Glomerular visceral epithelial cell (primary cell): ENCODE measurements at regions not wholly inside any gene's neighbourhood (a gene's known extent, or its start where the extent isn't known, plus 50 kb on each side); places are given as distances from the start of the nearest gene placed in this dataset.

ENCODE experiments used
- DNase-seq: peaks from one replicate; pipeline ENCODE4 v3.0.0-alpha.2; 2016; ENCODE audit errors: extremely low spot score

DNA sequence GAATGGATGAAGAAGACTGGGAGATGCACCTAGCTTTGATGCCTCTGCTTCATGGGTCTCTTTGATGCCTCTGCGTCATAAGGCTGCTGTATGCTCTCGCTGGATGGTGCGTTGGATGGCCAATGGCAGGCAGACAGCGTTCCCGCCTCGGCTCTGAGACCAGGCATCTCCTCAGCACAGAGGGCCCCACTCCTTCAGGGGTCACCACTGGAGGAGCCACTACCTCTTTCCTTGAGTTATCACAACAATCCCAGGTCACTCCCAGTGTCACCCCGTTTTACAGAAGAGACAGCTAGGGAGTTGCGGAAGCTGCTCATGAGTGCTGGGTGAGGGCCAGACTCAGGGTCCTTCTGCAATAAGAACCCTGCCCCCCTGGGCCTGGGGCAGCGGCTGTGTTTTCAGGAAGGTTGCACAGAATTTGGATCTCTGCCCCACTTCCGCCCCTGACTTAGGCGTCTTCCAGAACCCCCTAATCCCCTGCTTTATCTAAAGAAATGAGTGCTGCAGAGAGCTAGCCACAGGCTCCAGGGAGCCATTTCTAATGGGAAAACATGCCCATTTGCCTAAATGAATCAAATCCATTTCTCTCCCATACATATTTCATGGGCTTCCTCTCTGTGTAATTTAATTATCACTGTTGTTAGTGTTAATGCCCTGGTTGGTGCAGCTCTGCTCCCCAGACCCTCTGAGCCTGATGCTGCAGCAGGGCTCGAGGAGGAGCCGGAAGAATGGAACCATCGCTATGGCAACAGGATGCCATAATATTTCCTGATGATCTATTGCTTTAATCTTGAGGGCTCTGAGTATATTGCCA, 131.8 kb upstream of the HS6ST1 start:
- DNase-seq: no peak

DNA sequence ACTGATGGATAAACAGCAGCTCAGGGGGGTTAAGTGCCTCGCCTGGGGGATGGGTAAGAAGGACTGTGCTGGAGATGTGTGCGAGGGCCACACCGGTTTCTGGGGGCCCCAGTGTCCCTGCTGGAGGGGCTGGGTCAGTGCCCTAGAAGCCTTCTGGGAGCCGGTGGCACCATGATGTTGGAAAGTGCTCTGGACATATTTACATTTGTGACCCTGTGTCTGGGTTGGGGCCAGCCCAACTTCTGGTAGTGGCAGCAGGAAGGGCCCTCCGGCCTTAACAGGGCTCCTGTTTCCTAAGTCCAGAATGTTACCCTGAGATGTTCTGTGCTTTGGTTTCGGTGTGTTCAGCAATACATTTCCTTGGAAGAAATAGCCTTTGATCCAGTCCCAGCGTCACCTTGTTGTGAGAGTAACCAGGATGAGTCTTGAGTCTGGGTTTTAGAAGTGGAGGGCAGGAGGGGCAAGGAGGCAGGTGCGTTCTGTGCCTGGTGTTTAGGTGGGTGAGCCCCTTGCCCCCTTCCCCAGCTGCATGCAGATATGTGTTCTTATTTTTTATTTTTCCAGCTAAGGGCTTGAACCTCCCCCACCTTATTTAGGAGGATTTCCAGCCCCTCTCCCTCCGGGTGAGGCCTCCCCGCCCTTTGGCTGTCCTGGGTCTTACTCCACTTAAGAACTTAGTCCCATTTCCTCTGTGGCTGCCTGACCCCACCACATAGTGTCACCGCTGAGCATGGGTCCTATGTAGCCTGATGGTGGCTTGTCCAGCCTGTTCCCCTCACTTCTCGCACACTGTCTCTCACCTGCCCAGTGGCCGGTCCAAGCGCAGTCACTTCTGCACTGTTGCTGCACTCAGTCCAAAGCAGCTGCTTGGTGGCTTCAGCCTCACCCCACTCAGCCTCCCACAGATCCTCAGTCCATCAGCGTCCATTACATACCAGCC, 132.7 kb upstream of the HS6ST1 start:
- DNase-seq: no peak

DNA sequence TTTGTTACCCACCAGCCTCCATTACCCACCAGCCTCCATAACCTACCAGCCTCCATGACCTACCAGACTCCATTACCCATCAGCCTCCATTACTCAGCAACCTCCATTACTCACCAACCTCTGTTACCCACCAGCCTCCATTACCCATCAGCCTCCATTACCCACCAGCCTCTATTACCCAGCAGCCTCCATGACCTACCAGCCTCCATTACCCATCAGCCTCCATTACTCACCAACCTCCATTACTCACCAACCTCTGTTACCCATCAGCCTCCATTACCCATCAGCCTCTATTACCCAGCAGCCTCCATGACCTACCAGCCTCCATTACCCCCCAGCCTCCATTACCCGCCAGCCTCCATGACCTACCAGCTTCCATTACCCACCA, 133.3 kb upstream of the HS6ST1 start:
- DNase-seq: no peak

DNA sequence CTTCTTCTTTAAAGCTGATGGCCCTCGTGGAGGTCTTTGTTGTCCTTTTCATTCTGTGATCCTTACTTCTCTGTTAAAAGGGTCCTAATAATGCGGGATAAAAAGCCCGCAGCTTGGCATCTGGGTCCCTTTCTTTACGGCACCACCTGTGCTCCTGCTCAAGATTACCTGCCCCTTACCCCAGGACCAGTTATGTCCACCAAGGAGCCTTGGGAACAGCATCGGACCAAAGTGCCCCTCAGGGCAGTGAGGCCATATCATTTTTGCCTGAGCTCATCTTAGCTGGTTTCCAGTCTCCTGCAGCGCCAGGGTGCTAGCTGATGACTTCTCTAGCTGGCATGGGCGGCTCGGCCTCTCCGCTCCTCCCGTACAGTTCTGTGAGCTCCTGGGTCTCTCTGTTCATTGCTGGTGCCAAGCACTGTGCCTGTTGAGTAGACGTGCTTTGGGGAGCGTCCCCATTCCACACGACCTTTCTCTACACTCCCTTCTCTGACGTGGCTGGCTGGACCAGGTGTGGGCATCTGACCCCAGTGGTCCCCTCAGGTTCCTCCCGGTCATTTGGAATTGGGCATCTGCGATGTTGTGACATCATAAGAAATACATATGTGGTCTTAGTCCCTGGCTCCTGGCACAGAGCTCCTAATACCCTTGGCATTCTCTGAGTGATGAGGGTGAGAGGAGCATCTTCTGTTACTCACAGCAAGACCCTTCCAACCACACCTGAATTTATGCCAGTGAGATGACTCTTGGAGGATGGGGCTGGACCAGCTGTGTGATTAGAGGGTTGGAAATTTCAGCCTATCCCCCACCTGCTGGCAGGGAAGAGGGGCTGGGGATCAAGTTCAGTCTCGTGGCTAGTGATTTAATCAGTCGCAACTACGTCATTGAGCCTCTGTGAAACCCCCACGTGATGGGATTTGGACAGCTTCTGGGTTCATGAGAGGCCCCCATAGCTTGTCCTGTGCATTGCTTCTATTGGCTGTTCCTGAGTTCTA, 134.2 kb upstream of the HS6ST1 start:
- DNase-seq: no peak

DNA sequence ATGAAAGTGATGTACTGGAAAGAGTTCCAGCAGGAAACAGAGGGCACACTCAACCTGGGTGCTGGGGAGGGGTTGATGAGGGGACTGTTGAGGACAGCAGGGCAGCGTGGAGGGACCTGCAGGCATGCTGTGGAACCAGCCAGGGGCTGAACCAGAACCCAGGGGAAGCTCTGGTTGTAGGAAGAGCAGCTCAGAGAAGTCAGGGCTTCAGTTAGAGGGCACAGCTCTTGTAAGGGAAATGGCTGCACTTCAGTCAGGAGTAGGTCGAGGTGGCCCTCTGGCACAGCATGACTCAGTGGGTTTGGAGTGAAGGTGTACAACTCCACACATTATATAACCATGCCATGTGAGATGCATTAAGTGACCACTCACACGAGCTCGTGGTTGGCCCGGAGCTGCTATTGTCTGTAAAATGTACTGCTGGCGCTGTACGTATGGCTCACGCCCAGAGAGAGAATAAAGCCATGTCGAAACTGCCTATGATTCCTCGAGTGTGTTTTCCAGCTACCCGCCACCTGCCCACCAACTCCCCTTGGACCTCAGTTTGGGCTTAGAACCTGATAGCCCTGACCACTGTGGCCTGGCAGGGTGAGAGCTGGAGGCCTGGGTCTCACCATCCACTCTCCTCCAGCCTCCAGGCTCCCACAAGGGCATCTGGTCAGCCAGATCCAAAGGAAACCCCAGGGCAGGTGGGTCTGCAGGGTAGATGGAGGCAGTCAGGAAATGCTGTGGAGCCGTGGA, 136.5 kb upstream of the HS6ST1 start:
- DNase-seq: no peak

DNA sequence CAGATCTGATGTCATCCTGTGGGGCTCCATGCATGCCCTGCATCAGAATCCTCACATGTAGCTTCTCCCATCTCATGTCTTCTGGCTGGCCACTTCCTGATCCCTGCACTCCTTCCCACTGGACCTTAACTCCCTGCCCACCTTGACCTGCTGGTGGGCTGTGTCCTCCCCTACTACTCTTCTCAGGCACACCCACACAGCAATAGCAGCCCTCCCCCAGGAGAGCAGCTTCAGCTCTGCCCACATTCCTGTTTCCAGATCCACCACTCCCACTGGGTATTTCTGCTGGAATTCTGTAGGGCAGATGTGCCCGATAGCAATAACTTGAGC, 137.0 kb upstream of the HS6ST1 start:
- DNase-seq: no peak

DNA sequence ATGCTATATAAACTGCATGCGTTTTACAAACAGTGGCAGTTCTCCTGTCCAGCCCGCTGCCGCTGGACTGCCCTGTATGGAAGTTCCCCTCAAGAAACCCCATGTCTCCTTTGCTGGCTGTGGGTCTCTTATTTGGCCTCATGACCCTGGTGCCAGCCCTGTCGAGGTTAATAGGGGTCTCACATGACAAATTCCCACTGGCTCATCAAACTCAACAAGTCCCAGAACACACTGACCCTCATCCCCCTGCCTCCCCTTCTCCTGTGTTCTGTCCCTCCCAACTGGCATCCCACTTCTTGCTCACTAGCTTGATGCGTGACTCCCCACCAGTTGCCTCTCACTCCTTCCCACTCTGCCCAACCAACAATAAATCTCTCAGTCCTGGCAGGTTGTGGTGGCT, 137.6 kb upstream of the HS6ST1 start:
- no peak for DNase-seq

- no peak for DNase-seq
Measured at GRCh38 chr2:128457006-128457604, 138.4 kb upstream of the HS6ST1 start.

DNA sequence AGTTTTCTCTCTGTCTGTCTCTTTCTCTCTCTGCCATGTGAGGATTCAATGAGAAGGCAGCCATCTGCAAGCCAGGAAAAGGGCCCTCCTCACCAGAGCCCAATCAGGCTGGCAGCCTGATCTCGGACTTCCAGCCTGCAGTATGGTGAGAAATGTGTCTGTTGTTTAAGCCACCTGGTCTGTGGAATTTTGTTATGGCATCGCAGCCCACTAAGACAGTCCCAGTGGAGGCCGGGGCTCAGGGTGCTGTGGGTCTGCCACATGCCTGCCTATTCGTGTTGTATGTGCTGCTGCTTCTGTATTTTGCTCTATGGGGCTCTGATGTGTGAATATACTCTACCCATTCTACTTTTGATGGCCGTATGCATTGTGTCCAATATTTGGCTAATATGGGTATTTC, 139.0 kb upstream of the HS6ST1 start:
- no peak for DNase-seq

- no peak for DNase-seq
Measured at GRCh38 chr2:128458505-128458904, 139.8 kb upstream of the HS6ST1 start.

DNA sequence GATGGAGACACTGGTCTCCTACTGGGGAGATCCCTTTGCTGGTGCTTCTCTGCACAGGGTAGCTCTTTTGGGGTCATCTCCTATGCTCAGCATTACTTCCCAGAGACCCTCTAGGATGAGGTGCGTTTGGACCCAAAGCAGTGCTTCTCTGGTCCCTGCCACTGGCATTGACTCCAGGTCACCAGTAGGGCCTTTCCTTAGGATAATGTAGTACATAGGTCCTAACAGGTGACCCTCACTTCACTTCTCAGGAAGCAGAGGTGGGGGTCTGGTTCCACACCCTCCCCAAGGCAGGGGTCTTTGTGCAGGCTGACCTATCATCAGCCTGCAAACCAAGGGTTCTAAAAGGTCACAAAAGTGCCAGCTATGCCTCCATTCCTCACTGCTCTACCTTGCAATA, 145.8 kb upstream of the HS6ST1 start:
- DNase-seq: no peak

- no peak for DNase-seq
Measured at GRCh38 chr2:128465246-128466170, 146.8 kb upstream of the HS6ST1 start.

DNA sequence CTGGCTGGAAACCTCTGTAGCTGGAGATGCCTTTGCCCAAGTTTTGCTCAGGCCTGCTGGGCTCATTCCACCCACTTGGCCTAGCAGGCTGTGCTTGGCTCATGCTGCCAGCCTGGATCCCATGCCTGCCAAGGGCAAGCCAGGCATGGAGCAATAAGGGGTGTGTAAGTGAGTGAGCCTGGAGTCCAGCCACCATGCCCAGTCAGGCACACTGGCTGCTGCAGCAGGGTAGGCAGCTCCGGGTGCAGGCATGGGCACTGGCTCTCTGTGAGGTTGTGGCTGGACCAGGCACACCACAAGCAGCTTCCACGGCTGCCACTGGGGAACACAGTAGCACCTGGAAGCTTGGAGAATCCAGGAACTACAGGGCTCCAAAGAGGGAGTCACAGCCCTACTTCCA, 147.7 kb upstream of the HS6ST1 start:
- DNase-seq: no peak

GRCh38 chr2:128466776-128467175, 148.1 kb upstream of the HS6ST1 start:
- DNase-seq: no peak

DNA sequence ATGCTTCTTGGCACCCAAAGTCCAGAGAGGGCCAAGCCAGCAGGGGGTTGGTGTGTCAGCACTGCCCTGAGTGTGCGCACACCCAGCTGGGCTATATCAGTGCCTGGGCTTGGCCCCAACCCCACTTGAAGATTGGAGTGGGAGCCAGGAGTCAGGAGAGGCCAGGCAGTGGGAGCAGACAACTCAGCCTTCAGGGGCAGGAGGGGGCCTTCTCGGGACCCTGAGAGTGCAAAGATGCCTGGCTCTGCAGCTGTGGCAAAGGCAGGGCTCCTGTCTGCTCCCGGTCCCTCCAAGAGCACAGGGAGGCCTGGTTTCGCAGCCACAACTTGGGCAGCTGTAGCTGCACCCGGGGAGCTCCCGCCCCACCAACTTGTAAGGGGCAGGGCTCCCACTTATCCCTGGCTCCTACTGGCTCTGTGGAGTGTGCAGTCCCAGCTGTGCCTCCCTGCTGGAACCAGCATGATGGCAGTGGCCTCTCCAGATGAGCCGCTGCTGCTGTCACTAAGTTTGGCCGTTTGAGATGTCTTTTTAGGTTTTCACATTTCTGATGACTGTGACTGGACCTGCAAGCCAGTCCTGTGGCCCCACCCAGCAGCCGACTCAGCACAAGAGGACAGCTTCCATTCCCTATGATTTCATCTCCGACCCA, 148.8 kb upstream of the HS6ST1 start:
- no peak for DNase-seq

DNA sequence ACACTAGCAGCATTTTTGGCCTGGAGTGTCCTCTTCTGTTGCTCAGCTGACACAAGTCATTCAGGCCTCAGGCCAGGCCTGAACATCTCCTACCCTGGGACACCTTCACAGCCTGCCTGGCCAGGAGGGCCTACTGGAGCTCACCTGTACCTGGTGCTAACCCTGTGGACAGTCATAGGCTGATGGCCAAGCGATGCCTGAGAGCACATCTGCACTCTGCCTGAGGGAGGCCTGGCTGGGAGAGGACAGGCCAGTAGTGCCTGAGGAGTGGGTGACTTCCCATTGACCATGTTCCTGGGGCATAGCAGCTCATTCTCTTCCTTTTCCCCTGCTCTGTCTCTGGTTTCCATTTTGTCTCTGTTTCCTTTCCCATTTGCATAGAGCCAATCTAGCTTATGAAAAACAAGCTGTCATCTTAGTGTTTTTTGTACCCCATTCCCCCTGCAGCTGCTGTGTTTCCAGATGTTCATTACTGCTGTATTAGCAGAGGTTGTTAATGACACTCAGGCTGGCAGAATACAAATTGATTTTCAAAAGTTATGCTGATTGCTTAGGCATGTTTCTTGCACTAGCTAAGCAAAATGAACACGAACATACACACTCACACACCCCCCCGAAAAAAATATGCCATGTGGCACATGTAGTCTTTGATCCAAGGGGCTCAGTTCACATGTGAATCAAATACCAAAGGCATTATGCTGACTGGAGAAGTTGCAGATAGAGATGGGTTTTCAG, 149.7 kb upstream of the HS6ST1 start:
- DNase-seq: no peak

- DNase-seq: no peak
Measured at GRCh38 chr2:128469203-128469602, 150.5 kb upstream of the HS6ST1 start.

DNA sequence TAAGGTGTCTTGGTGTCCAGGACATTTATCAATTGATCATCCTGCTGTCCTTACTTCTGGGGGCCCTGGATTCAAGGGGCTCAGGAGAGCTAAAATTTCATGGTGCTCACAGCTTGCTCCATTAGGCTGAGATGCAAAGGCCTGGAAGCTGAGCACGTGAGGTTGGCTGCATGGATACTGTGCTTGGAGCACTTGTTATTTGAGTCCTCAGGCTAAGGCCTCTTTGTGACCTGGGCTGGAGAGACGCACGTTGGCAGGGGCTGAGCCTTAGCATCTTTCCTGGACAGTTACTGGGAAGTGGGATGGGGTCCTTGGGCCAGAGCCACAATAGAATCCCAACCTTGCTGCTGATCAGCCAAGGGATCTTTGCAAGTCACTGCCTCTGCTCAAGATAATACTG, 151.2 kb upstream of the HS6ST1 start:
- no peak for DNase-seq

DNA sequence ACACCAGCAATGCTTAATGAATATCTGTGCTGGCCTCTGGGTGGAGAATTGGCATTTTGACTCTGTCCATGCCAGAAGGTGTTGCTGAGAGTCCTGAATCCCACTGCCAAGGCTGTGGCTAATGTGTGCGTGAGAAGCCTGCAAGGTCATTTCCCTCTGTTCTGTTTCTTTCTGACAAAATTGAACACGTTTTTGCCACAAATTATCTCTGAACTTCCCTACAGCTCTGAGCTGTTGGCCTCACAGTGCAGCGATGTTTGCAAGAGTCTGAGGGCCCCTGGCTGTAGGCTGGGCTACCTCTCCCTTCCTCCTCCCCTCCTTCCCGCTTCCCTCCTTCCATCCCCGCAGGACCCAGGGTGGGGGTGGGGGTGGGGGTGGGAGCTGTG, 154.1 kb upstream of the HS6ST1 start:
- DNase-seq: no peak
